AG04450 (cell line): ENCODE measurements at regions not wholly inside any gene's neighbourhood (a gene's known extent, or its start where the extent isn't known, plus 50 kb on each side); places are given as distances from the start of the nearest gene placed in this dataset.

Source experiments
- CTCF ChIA-PET: fragments of 300-600, 350-600 bp; formaldehyde crosslinking; extraction: SDS; loops from one replicate; lab custom pipeline; 2022; ENCODE audit warnings: antibody characterized with exemption, inconsistent platforms; lab: Charles Lee
- POLR2A ChIA-PET: fragments of 350-600 bp; formaldehyde crosslinking; extraction: SDS; loops from one replicate; lab custom pipeline; 2021; ENCODE audit warnings: antibody characterized with exemption, inconsistent platforms; lab: Yijun Ruan, JAX
- DNase-seq: peaks from one replicate; pipeline ENCODE4 v3.0.0-alpha.2; 2011; ENCODE audit warnings: low read depth, low spot score
- H3K27ac ChIP-seq: one replicate; pipeline ENCODE4 v1.5.1; 2012; ENCODE audit warnings: low read depth, low read length, control low read depth
- H3K27me3 ChIP-seq: one replicate; pipeline ENCODE4 v1.6.0; 2012; ENCODE audit warnings: low read length; ENCODE audit not compliant: control insufficient read depth, insufficient read depth
- H3K4me3 ChIP-seq: 2 replicates; pipeline ENCODE4 v1.5.1; 2011; ENCODE audit warnings: mild to moderate bottlenecking, low read depth, low read length, control low read depth
- H3K9me3 ChIP-seq: 2 replicates; pipeline ENCODE4 v1.5.1; 2012; ENCODE audit warnings: low read length; ENCODE audit not compliant: control insufficient read depth, insufficient read depth
- TF ChIP-seq, protein P1 (sequence below): IDR thresholded peaks from 2 replicates; pipeline ENCODE4 v1.5.1; 2011; ENCODE audit warnings: low read depth, low read length, control low read depth, inconsistent platforms

DNA sequence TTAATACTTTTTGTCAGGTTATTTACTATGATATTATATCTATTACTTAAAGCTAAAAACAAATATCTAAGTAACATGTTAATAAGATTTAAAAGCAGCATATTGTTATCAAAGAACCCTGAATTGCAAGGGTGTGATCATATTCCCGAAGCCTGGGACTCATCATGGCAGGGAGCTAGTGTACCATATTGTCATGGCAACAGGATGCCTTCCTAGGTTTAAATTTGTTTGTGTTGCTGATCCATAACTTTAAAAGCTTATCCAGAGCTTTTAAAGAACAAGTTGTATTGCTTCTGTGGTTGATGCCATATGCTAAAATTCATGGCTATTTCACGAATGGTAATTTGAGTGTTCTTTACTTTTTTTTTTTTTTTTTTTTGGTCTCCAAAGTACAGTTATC is 500.5 kb downstream of the NAV3 start:
- POLR2A ChIA-PET = no interaction called here
- H3K27ac ChIP-seq = no peak overlapping the region
- H3K4me3 ChIP-seq = no peak overlapping the region
- H3K27me3 ChIP-seq = no peaks in the 10 kb centered on the region
- H3K9me3 ChIP-seq = no peaks in the 10 kb centered on the region
- DNase-seq = no peak
- CTCF ChIA-PET = interaction anchor here (0.7 to 2.3 kb wide), 2 partner anchors 134 to 185 kb away, joined by 3 to 4 read pairs; no protein-coding TSS in a partner anchor
- TF ChIP-seq, protein P1, sequence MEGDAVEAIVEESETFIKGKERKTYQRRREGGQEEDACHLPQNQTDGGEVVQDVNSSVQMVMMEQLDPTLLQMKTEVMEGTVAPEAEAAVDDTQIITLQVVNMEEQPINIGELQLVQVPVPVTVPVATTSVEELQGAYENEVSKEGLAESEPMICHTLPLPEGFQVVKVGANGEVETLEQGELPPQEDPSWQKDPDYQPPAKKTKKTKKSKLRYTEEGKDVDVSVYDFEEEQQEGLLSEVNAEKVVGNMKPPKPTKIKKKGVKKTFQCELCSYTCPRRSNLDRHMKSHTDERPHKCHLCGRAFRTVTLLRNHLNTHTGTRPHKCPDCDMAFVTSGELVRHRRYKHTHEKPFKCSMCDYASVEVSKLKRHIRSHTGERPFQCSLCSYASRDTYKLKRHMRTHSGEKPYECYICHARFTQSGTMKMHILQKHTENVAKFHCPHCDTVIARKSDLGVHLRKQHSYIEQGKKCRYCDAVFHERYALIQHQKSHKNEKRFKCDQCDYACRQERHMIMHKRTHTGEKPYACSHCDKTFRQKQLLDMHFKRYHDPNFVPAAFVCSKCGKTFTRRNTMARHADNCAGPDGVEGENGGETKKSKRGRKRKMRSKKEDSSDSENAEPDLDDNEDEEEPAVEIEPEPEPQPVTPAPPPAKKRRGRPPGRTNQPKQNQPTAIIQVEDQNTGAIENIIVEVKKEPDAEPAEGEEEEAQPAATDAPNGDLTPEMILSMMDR = no peak

DNA sequence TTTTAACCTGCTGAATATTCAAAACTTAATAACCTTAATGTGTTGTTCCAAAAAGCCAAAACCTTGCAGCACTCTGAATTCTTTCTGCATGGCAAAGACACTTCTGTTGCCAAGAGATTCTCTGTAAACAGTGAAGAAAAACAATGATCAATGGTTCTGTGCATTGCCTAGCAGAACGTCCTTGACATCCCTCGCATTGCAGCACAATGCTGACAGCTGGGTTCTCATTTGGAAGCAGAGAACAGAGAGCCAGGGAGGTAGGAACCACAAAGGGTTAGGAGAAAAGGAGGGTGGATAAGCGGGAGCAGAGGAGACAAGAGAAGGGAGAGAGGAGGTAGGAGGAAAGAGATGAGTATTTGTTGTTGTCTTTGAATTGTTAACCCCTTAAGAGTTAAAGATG is 501.1 kb downstream of the NAV3 start:
- TF ChIP-seq, protein P1 = no peak
- POLR2A ChIA-PET = no interaction called here
- CTCF ChIA-PET = interaction anchor here (2.3 kb wide), 1 partner anchor 185 kb away, joined by 4 read pairs; no protein-coding TSS in a partner anchor

DNA sequence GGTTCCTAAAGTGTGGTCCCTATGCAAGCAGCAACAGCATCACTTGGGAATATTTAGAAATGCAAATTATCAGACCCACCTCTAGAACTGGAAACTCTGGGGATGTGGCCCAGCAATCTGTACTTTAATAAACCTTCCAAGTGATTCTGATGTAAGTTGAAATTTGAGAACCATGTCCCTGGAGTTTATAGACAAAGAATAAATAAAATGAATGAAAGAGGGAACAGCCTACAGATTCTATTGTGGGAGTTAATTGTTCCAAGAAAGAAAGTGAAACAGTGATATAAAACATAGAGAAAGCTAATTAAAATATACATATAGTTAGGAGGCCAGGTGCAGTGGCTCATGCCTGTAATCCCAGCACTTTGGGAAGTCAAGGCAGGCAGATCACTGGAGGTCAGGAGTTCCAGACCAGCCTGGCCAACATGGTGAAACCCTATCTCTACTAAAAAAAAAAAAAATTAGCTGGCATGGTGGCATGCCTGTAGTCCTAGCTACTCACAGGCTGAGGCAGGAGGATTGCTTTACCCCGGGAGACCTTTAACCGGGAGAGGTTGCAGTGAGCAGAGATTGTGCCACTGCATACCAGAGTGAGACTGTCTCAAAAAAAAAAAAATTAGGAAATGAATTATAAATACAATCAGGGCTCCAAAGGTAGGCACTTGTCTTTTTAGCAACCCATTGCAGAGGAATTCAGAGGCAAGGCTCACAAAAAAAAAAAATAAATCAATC is 507.5 kb downstream of the NAV3 start:
- H3K9me3 ChIP-seq = no peaks in the 10 kb centered on the region
- no peak overlapping the region for H3K27ac ChIP-seq
- DNase-seq = no peak
- no peaks in the 10 kb centered on the region for H3K27me3 ChIP-seq
- ChIA-PET CTCF (no interaction called here), POLR2A (no interaction called here)
- no peak overlapping the region for H3K4me3 ChIP-seq
- TF ChIP-seq, protein P1 = no peak

More for the DNA sequence above, 501.1 kb downstream of the NAV3 start:
- H3K27ac ChIP-seq = no peak overlapping the region
- no peaks in the 10 kb centered on the region for H3K27me3 ChIP-seq
- DNase-seq = no peak
- no peak overlapping the region for H3K4me3 ChIP-seq
- no peaks in the 10 kb centered on the region for H3K9me3 ChIP-seq

DNA sequence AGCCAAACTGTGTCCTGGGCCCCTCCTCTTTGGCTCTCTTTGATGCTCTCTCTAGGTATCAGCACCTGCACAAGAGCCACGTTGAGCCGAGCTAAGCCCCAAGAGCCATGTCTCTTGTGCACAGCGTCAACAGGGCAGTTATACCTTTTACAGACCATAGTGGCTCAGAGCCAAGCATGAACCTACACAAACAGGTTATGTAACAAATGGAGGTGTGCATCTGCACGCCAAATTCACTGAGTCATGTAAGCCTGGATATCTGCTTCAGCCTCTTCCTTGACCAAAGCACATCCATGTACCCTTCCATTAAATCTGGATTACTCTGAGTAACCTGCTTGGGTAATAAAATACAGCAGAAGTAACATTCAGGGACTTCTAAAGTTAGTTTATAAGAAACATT is 509.7 kb downstream of the NAV3 start:
- CTCF ChIA-PET = no interaction called here
- no peak for DNase-seq
- POLR2A ChIA-PET = no interaction called here
- no peaks in the 10 kb centered on the region for H3K27me3 ChIP-seq
- TF ChIP-seq, protein P1 = no peak
- H3K9me3 ChIP-seq = no peaks in the 10 kb centered on the region
- no peak overlapping the region for H3K4me3 ChIP-seq
- no peak overlapping the region for H3K27ac ChIP-seq

DNA sequence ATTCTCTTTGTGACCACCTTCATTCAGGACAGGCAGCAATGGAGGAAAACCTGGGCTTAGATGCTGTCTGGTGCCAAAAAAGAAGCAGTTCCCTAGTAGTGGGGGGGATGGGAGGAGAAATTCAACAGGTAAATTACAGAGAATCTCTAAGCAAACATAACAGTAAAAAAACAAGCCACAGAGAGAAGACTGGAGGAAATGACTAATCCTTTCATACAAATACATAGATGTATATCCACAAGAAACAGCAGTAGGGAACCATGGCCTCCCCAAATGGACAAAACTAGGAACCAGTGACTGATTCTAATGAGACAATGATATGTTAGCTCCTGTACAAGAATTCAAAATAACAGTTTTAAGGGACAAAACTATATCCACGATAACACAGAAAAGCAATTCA is 513.0 kb downstream of the NAV3 start:
- H3K27ac ChIP-seq = no peak overlapping the region
- no peaks in the 10 kb centered on the region for H3K27me3 ChIP-seq
- H3K9me3 ChIP-seq = no peaks in the 10 kb centered on the region
- TF ChIP-seq, protein P1 = no peak
- H3K4me3 ChIP-seq = no peak overlapping the region
- CTCF ChIA-PET = no interaction called here
- POLR2A ChIA-PET = no interaction called here
- no peak for DNase-seq
